ENCODE measurements at regions not wholly inside any gene's neighbourhood (a gene's known extent, or its start where the extent isn't known, plus 50 kb on each side); places are given as distances from the start of the nearest gene placed in this dataset.
A peak's percentile ranks its signal among the peaks of the same experiment; 100 is the strongest.

- DNase-seq (ENCODE audit: low read depth in 2 of 2): peak in 1 of 2 donors; percentile 48
These were observed 168.0 kb upstream of the LRFN2 start for GRCh38 chr6:40755046-40755681.

GRCh38 chr6:40754461-40755045, 167.4 kb upstream of the LRFN2 start:
- DNase-seq (ENCODE audit: low read depth in 2 of 2): no peak

GRCh38 chr6:40753675-40754448, 166.7 kb upstream of the LRFN2 start:
- DNase-seq (ENCODE audit: low read depth in 2 of 2): no peak

- no peak for DNase-seq (ENCODE audit: low read depth in 2 of 2)
These were observed 165.9 kb upstream of the LRFN2 start for GRCh38 chr6:40753048-40753447.

GRCh38 chr6:40744835-40745234, 157.7 kb upstream of the LRFN2 start:
- DNase-seq (ENCODE audit: low read depth in 2 of 2): no peak

DNA sequence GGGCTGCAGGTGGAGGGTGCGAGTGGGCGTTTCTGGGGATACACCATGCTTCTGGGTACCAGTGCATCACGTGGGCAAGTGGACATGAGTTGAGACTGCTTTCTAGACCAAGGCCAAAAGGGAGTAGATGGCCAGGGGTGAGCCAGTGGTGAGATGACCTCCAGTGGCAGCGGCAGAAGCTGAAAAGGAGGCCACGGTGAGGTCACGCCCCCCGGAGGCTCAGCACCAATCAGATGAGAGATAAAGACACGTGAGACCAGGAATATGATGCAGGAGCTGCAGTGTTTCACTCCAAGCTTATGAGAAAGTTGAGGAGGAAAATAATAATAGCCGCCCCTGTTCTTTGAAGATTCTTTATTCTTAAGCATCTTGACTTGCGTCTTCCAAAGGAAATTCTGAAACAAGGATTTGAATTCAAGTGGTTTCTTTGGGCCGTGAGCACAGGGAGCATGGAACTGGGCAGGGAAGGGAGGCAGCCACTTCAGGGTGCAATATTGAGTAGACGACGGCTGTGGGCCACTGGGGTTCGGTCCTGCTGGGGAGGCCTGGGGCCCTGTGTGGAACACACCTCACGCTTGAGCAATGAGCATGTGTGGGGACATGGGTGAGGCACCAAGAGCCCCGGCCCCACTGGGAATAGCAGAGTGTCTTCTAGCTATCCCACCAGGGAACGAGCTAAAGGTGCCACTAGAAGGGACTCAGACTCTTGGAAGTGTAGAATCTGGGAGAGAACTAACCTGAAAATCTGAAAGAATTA, 156.7 kb upstream of the LRFN2 start:
- no peak for DNase-seq (ENCODE audit: low read depth in 2 of 2)

- DNase-seq (ENCODE audit: low read depth in 2 of 2): no peak
These were observed 156.1 kb upstream of the LRFN2 start for GRCh38 chr6:40743226-40743625.

DNA sequence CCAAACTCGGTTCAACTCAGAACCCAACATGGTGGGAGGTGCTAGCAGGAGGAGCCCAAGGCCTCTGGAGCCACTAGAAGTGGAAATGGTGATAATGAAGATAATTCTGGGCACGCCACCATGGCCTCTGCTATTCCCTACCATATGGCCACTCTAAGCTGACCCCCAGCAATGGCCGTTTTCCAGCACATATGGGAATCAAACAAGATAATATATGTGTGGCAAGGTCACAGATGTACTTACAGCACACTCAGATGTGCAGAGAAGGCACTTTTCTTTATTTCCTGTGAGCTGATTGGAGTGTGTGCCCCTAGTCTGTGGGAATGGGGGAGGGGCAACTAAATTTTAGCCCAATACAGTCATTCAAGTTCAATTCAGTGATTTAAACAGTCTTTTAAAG, 153.4 kb upstream of the LRFN2 start:
- no peak for DNase-seq (ENCODE audit: low read depth in 2 of 2)

DNA sequence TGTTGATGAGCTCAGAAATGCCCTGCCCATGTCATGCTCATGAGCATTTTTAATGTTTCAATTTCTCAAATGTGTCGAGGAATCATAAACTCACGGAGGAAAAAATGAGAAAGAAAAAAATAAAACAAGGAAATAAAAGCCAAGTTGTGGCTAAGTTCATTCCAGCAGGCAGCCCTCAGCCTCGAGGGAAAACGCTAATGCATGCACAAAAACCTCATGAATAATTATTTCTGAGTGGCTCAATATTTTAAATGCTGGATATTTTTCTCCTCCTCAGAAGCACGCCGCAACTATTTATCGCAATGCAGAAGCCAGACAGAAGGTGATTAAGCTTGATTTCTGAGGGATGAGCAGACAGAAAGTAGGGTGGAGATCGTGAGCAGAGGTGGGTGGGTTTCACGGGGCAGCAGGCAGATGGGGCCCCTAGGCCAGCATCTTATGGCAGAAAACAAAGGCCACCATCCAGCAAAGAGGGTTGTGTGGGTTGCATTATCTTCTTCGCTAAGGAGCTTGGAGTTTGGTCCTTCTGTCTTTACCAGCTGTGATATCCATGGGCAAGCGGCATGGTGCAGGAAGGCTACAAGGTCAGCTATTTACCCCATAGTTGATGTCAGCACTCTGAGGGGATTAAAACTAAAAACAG, 151.5 kb upstream of the LRFN2 start:
- no peak for DNase-seq (ENCODE audit: low read depth in 2 of 2)

DNA sequence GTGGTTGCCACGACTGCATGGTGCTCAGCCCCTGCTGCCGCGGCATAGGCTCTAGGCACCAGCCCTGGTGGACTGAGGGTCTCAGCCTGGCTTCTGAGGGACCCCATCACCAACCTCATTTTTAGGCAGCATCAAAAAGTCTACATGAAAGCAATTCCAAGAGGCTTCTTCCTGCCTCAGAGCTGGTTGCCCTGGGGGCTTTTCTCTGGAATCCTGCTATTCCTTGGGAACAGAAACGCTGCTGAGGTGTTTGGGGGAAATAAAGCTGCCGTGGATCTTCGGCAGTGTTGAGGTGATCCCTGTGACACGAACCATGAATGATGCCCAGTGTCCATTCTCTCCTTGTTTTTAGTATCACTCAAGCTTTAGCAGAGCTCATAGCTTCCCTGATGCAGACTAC, 148.4 kb upstream of the LRFN2 start:
- no peak for DNase-seq (ENCODE audit: low read depth in 2 of 2)

DNA sequence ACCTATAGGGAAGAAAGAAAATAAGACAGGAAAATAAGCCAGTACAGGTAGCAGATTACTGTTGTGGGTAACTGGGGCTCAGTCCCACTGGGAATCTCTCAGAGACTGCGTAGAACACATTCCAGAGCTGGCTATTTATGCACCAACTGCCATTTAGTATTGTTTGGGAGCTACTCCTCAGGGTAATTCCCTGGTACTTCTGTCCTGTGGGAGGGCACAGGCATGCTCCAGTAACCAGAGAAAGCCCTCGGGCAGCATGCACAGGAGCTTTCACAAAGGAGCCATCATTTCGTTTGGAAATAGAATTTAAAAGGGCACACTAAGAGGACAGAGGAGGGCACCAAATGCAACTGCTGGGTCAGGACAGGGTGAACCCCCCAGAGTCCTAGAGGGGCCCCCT, 148.0 kb upstream of the LRFN2 start:
- no peak for DNase-seq (ENCODE audit: low read depth in 2 of 2)

GRCh38 chr6:40734607-40735006, 147.4 kb upstream of the LRFN2 start:
- no peak for DNase-seq (ENCODE audit: low read depth in 2 of 2)

DNA sequence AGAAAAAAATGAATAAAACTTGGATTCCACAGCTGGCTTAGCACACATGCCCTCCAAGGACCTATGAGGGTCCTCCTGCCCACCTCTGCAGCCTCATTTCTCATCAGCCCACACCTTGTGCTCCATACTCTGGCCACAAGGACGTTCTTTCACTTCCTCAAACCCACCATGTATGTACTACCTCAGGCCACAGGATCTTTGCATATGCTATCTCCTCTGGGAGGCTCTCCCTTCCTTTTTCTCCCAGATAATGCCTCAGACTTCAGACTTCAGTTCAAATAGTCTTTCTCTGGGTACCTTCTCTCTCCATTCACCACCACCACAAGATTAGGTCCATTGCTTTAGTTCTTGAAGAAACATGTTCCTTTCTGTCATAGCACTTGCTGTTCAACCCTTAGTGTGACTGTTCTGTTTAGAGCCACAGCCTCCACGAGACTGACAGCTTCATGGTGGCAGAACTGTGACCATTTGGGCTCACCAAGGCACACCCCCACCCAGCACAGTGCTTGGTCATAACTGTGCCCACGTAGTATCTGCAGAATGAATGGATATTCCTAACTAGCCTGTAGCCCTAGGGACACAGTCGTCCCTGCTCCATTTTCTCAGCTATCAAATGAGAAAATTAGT, 146.7 kb upstream of the LRFN2 start:
- DNase-seq (ENCODE audit: low read depth in 2 of 2): no peak

GRCh38 chr6:40733290-40733689, 146.1 kb upstream of the LRFN2 start:
- peak; percentile 19 to 23 for DNase-seq (ENCODE audit: low read depth in 2 of 2)

GRCh38 chr6:40732878-40733277, 145.7 kb upstream of the LRFN2 start:
- DNase-seq (ENCODE audit: low read depth in 2 of 2): peak; percentile 11 to 54

- no peak for DNase-seq (ENCODE audit: low read depth in 2 of 2)
These were observed 141.5 kb upstream of the LRFN2 start for GRCh38 chr6:40728643-40729042.

GRCh38 chr6:40727271-40727670, 140.1 kb upstream of the LRFN2 start:
- DNase-seq (ENCODE audit: low read depth in 2 of 2): no peak

GRCh38 chr6:40726853-40727252, 139.7 kb upstream of the LRFN2 start:
- no peak for DNase-seq (ENCODE audit: low read depth in 2 of 2)

DNA sequence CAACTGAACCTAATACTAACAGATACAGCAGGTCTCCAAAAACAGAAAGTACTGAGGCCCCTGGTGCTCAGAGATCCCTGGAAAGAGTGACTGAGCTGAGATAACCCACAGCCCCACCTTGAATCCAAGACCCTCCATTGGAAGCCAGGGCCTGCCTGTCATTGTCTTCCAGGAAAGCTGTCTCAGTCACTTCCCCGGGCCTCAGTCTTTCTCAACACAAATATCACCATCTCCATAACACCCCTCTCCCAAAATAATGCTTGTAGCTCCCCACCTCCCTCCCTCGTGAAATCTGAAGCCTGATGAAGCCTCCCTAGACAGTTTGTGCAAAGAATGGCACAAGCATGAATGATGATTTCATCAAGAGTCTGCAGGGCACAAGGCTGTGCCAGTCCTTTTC, 138.2 kb upstream of the LRFN2 start:
- DNase-seq (ENCODE audit: low read depth in 2 of 2): no peak

GRCh38 chr6:40724886-40725285, 137.7 kb upstream of the LRFN2 start:
- no peak for DNase-seq (ENCODE audit: low read depth in 2 of 2)

- peak; percentile 40 to 96 for DNase-seq (ENCODE audit: low read depth in 2 of 2)
These were observed 136.8 kb upstream of the LRFN2 start for GRCh38 chr6:40723967-40724366.

All from lung microvascular endothelial cell (primary cell).